NCI-H524 (cell line): ENCODE measurements at regions not wholly inside any gene's neighbourhood (a gene's known extent, or its start where the extent isn't known, plus 50 kb on each side); places are given as distances from the start of the nearest gene placed in this dataset.
"Not testable (repeated sequence)": the region's sequence is repeated elsewhere in the genome, so short reads cannot be mapped to it uniquely, and the experiment has no call there.

Experiments used
- DNase-seq, 2 experiments: peaks; one replicate each; lab custom pipeline; 2025; lab: John Stamatoyannopoulos, UW

GRCh38 chr1:113185463-113186104 lies 112.6 kb downstream of the LRIG2 start:
- DNase-seq = no peak

- DNase-seq = no peak
Observed at GRCh38 chr1:113190078-113190477, 117.1 kb downstream of the LRIG2 start.

- DNase-seq = no peak
Observed at GRCh38 chr1:113190930-113191329, 117.9 kb downstream of the LRIG2 start.

- peak in 1 of 2 experiments; percentile 7 for DNase-seq
Observed at GRCh38 chr1:113191579-113192076, 118.6 kb downstream of the LRIG2 start.

- DNase-seq = no peak
Observed at GRCh38 chr1:113192242-113192641, 119.2 kb downstream of the LRIG2 start.

- no peak for DNase-seq
Observed at GRCh38 chr1:113192980-113193379, 120.0 kb downstream of the LRIG2 start.

GRCh38 chr1:113194846-113195830 lies 122.1 kb downstream of the LRIG2 start:
- DNase-seq = peak in 1 of 2 experiments; percentile 12

GRCh38 chr1:113197719-113198330 lies 124.8 kb downstream of the LRIG2 start:
- no peak for DNase-seq

GRCh38 chr1:113198806-113199205 lies 125.8 kb downstream of the LRIG2 start:
- DNase-seq = no peak

- peak; percentile 27 to 71 for DNase-seq
Observed at GRCh38 chr1:113199760-113200455, 126.9 kb downstream of the LRIG2 start.

GRCh38 chr1:113201560-113201959 lies 128.6 kb downstream of the LRIG2 start:
- DNase-seq = no peak

GRCh38 chr1:113205980-113206766 lies 133.2 kb downstream of the LRIG2 start:
- DNase-seq = no peak

GRCh38 chr1:113207019-113207418 lies 134.0 kb downstream of the LRIG2 start:
- no peak for DNase-seq

- no peak for DNase-seq
Observed at GRCh38 chr1:113207457-113207856, 134.5 kb downstream of the LRIG2 start.

- DNase-seq = not testable (repeated sequence)
Observed at GRCh38 chr1:113208425-113208824, 135.4 kb downstream of the LRIG2 start.

- no peak for DNase-seq
Observed at GRCh38 chr1:113210248-113210647, 137.2 kb downstream of the LRIG2 start.

GRCh38 chr1:113211467-113211866 lies 138.5 kb downstream of the LRIG2 start:
- no peak for DNase-seq

- DNase-seq = no peak
Observed at GRCh38 chr1:113215015-113215414, 142.0 kb downstream of the LRIG2 start.

- DNase-seq = no peak
Observed at GRCh38 chr1:113216664-113217063, 143.7 kb downstream of the LRIG2 start.

GRCh38 chr1:113217447-113218208 lies 144.6 kb downstream of the LRIG2 start:
- no peak for DNase-seq
